SK-N-SH (cell line): ENCODE measurements at regions not wholly inside any gene's neighbourhood (a gene's known extent, or its start where the extent isn't known, plus 50 kb on each side); places are given as distances from the start of the nearest gene placed in this dataset.

Experiments used
- CTCF ChIA-PET: fragments of 300-600, 350-600 bp; formaldehyde crosslinking; extraction: SDS; loops from one replicate; lab custom pipeline; 2021; lab: Yijun Ruan, JAX
- POLR2A ChIA-PET: fragments of 350-600 bp; sonication (Branson Sonifier 250); formaldehyde crosslinking; extraction: SDS; loops from one replicate; lab custom pipeline; 2020; ENCODE audit warnings: antibody characterized with exemption, inconsistent platforms; lab: Yijun Ruan, JAX
- DNase-seq: peaks from one replicate; pipeline ENCODE4 v3.0.0; 2012
- H2AFZ ChIP-seq: fragments of 200-600 bp; sonication (generic); 2 replicates; pipeline ENCODE4 v1.8.1; 2016; ENCODE audit warnings: antibody characterized with exemption, mild to moderate bottlenecking, low read depth
- H3F3A ChIP-seq: fragments of 200-600 bp; sonication (generic); replicated peaks from 2 replicates; pipeline ENCODE3; 2016; ENCODE audit warnings: antibody characterized with exemption, mild to moderate bottlenecking; ENCODE audit not compliant: insufficient read depth
- H3K27ac ChIP-seq, 2 experiments: fragments of 200-500 bp in 1 of 2; fragments of 200-600 bp in 1 of 2; sonication (Bioruptor generic) in 1 of 2; sonication (generic), shearing (Covaris generic) in 1 of 2; 2 replicates each; pipeline versions ENCODE4 v1.5.1 to v1.6.1; 2014 to 2016; ENCODE audit warnings: low read depth in 2 of 2, inconsistent platforms in 1 of 2, low read length in 1 of 2, mild to moderate bottlenecking in 1 of 2, mixed read lengths in 1 of 2
- H3K27me3 ChIP-seq: fragments of 200-600 bp; sonication (generic), shearing (Covaris generic); 2 replicates; pipeline ENCODE4 v1.6.1; 2016; ENCODE audit warnings: mixed run types; ENCODE audit not compliant: insufficient read depth
- H3K36me3 ChIP-seq, 2 experiments: fragments of 200-500 bp in 1 of 2; fragments of 200-600 bp in 1 of 2; sonication (Bioruptor generic) in 1 of 2; sonication (generic) in 1 of 2; replicated peaks in 1 of 2; 2 replicates each; pipeline versions ENCODE3 to v1.5.1; 2014 to 2016; ENCODE audit warnings: low read length in 1 of 2, mild to moderate bottlenecking in 1 of 2; ENCODE audit not compliant: insufficient read depth in 2 of 2, control insufficient read depth in 1 of 2
- H3K4me1 ChIP-seq, 2 experiments: fragments of 200-500 bp in 1 of 2; fragments of 200-600 bp in 1 of 2; sonication (Bioruptor generic) in 1 of 2; sonication (generic), shearing (Covaris generic) in 1 of 2; 2 replicates each; pipeline versions ENCODE4 v1.5.1 to v1.6.1; 2014 to 2016; ENCODE audit warnings: low read depth in 1 of 2, low read length in 1 of 2, mixed run types in 1 of 2; ENCODE audit not compliant: insufficient read depth in 2 of 2, control insufficient read depth in 1 of 2
- H3K4me2 ChIP-seq: fragments of 200-600 bp; sonication (generic), shearing (Covaris generic); 2 replicates; pipeline ENCODE4 v1.6.1; 2017; ENCODE audit warnings: mixed run types
- H3K4me3 ChIP-seq, 2 experiments: fragments of 200-500 bp in 1 of 2; fragments of 200-600 bp in 1 of 2; sonication (Bioruptor generic) in 1 of 2; sonication (generic), shearing (Covaris generic) in 1 of 2; 2 replicates each; pipeline versions ENCODE4 v1.5.1 to v1.8.1; 2014 to 2016; ENCODE audit warnings: low read depth in 2 of 2, inconsistent platforms in 1 of 2, low read length in 1 of 2, mild to moderate bottlenecking in 1 of 2, mixed read lengths in 1 of 2, moderate library complexity in 1 of 2
- H3K79me2 ChIP-seq: fragments of 200-600 bp; sonication (generic); 2 replicates; pipeline ENCODE4 v1.8.1; 2017; ENCODE audit warnings: mild to moderate bottlenecking; ENCODE audit not compliant: insufficient read depth
- H3K9ac ChIP-seq: fragments of 200-600 bp; sonication (generic); 2 replicates; pipeline ENCODE4 v1.6.1; 2017; ENCODE audit warnings: mixed run types
- H3K9me2 ChIP-seq: fragments of 200-600 bp; sonication (generic); 2 replicates; pipeline ENCODE4 v1.6.1; 2017; ENCODE audit warnings: mixed run types
- H3K9me3 ChIP-seq: fragments of 200-600 bp; sonication (generic); 2 replicates; pipeline ENCODE4 v1.6.1; 2017; ENCODE audit warnings: mixed run types, mild to moderate bottlenecking, moderate library complexity
- H4K20me1 ChIP-seq: fragments of 200-600 bp; sonication (generic); 2 replicates; pipeline ENCODE4 v1.6.1; 2017; ENCODE audit warnings: mild to moderate bottlenecking, mixed run types; ENCODE audit not compliant: insufficient read depth
- EP300 ChIP-seq, 2 experiments: IDR thresholded peaks; 2 replicates each; pipeline versions ENCODE4 v1.4.0 to v1.6.1; 2012; ENCODE audit warnings: borderline replicate concordance in 1 of 2, low read depth in 1 of 2, low read length in 1 of 2
- EZH2phosphoT487 ChIP-seq: fragments of 200-600 bp; sonication (generic); IDR thresholded peaks from 2 replicates; pipeline ENCODE4 v1.6.1; 2017; ENCODE audit warnings: low read depth, mixed run types, mild to moderate bottlenecking, antibody characterized with exemption, moderate library complexity, borderline replicate concordance
- FOXJ3 ChIP-seq: sonication (generic); formaldehyde crosslinking; IDR thresholded peaks from 2 replicates; pipeline ENCODE4 v1.5.1; 2020; ENCODE audit warnings: mild to moderate bottlenecking, missing genetic modification reagents
- MXI1 ChIP-seq: IDR thresholded peaks from 2 replicates; pipeline ENCODE4 v1.6.1; 2012; ENCODE audit warnings: mild to moderate bottlenecking, low read depth, low read length, improper control_type of control experiment
- RAD21 ChIP-seq: IDR thresholded peaks from 2 replicates; pipeline ENCODE4 v1.6.1; 2012; ENCODE audit warnings: mild to moderate bottlenecking, low read length
- REST ChIP-seq: IDR thresholded peaks from 2 replicates; pipeline ENCODE4 v1.6.1; 2012; ENCODE audit warnings: mild to moderate bottlenecking, low read depth, low read length, moderate library complexity
- RFX5 ChIP-seq: IDR thresholded peaks from 2 replicates; pipeline ENCODE4 v1.6.1; 2012; ENCODE audit warnings: mild to moderate bottlenecking, improper control_type of control experiment, low read length
- RXRA ChIP-seq: IDR thresholded peaks from 2 replicates; pipeline ENCODE4 v1.4.0; 2012; ENCODE audit warnings: low read depth, mild to moderate bottlenecking, borderline replicate concordance
- SIN3A ChIP-seq: IDR thresholded peaks from 2 replicates; pipeline ENCODE4 v1.6.1; 2012; ENCODE audit warnings: low read depth, mild to moderate bottlenecking, low read length, moderate library complexity, borderline replicate concordance
- SMC3 ChIP-seq: IDR thresholded peaks from 2 replicates; pipeline ENCODE4 v1.6.1; 2012; ENCODE audit warnings: low read depth, low read length, improper control_type of control experiment
- TAF1 ChIP-seq: IDR thresholded peaks from 2 replicates; pipeline ENCODE4 v1.6.1; 2012; ENCODE audit warnings: low read depth, mild to moderate bottlenecking, low read length, moderate library complexity, borderline replicate concordance
- WGBS: methylation state at CpG from one replicate; pipeline ENCODE4 v1.1.6; 2017; ENCODE audit warnings: low lambda C conversion rate; 5-methylcytosine and 5-hydroxymethylcytosine counted together
- TF ChIP-seq, protein P1 (sequence below): IDR thresholded peaks from 2 replicates; pipeline ENCODE4 v1.4.0; 2012; ENCODE audit warnings: low read depth, borderline replicate concordance
- TF ChIP-seq, protein P2 (sequence below): fragments of 200-600 bp; sonication (generic); IDR thresholded peaks from 2 replicates; pipeline ENCODE4 v1.6.1; 2017; ENCODE audit warnings: antibody characterized with exemption, mild to moderate bottlenecking, moderate library complexity
- TF ChIP-seq, protein P3 (sequence below): IDR thresholded peaks from 2 replicates; pipeline ENCODE4 v1.4.0; 2012; ENCODE audit warnings: low read depth

- Histone ChIP-seq H3K4me1 (no peaks in the 10 kb centered on the region), H3K9me2 (no peaks in the 10 kb centered on the region), H2AFZ (no peak overlapping the region), H3K27ac (no peak overlapping the region), H3K79me2 (no peaks in the 10 kb centered on the region), H3F3A (no peaks in the 10 kb centered on the region), H4K20me1 (no peaks in the 10 kb centered on the region), H3K27me3 (no peaks in the 10 kb centered on the region), H3K4me3 (no peak overlapping the region), H3K9ac (no peak overlapping the region), H3K9me3 (no peaks in the 10 kb centered on the region), H3K4me2 (no peak overlapping the region)
- CTCF ChIA-PET: no interaction called here
- WGBS: 37% methylated on average over 9 of the region's 11 CpGs
- no peak for DNase-seq
- TF ChIP-seq EZH2phosphoT487 (no peak), SMC3 (no peak), REST (no peak), RFX5 (no peak), SIN3A (no peak), TAF1 (no peak), MXI1 (no peak), RXRA (no peak), EP300 (IDR thresholded peaks at IDR 0.05; ENCODE audit: borderline replicate concordance in 1 of 2, low read depth in 1 of 2, low read length in 1 of 2) (no peak), FOXJ3 (CRISPR knock-in tag) (no peak), RAD21 (no peak)
- TF ChIP-seq, protein P1, sequence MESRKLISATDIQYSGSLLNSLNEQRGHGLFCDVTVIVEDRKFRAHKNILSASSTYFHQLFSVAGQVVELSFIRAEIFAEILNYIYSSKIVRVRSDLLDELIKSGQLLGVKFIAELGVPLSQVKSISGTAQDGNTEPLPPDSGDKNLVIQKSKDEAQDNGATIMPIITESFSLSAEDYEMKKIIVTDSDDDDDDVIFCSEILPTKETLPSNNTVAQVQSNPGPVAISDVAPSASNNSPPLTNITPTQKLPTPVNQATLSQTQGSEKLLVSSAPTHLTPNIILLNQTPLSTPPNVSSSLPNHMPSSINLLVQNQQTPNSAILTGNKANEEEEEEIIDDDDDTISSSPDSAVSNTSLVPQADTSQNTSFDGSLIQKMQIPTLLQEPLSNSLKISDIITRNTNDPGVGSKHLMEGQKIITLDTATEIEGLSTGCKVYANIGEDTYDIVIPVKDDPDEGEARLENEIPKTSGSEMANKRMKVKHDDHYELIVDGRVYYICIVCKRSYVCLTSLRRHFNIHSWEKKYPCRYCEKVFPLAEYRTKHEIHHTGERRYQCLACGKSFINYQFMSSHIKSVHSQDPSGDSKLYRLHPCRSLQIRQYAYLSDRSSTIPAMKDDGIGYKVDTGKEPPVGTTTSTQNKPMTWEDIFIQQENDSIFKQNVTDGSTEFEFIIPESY: no peak
- TF ChIP-seq, protein P2, sequence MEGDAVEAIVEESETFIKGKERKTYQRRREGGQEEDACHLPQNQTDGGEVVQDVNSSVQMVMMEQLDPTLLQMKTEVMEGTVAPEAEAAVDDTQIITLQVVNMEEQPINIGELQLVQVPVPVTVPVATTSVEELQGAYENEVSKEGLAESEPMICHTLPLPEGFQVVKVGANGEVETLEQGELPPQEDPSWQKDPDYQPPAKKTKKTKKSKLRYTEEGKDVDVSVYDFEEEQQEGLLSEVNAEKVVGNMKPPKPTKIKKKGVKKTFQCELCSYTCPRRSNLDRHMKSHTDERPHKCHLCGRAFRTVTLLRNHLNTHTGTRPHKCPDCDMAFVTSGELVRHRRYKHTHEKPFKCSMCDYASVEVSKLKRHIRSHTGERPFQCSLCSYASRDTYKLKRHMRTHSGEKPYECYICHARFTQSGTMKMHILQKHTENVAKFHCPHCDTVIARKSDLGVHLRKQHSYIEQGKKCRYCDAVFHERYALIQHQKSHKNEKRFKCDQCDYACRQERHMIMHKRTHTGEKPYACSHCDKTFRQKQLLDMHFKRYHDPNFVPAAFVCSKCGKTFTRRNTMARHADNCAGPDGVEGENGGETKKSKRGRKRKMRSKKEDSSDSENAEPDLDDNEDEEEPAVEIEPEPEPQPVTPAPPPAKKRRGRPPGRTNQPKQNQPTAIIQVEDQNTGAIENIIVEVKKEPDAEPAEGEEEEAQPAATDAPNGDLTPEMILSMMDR: no peak
- TF ChIP-seq, protein P3, sequence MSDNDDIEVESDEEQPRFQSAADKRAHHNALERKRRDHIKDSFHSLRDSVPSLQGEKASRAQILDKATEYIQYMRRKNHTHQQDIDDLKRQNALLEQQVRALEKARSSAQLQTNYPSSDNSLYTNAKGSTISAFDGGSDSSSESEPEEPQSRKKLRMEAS: no peak
- TF ChIP-seq, all 33 proteins: peak for 0
- POLR2A ChIA-PET: no interaction called here
- H3K36me3 ChIP-seq: no peaks in the 10 kb centered on the region
These were observed 139.1 kb downstream of the ZNF675 start for GRCh38 chr19:23547816-23548430.
